ENCODE measurements at regions not wholly inside any gene's neighbourhood (a gene's known extent, or its start where the extent isn't known, plus 50 kb on each side); places are given as distances from the start of the nearest gene placed in this dataset.

DNA sequence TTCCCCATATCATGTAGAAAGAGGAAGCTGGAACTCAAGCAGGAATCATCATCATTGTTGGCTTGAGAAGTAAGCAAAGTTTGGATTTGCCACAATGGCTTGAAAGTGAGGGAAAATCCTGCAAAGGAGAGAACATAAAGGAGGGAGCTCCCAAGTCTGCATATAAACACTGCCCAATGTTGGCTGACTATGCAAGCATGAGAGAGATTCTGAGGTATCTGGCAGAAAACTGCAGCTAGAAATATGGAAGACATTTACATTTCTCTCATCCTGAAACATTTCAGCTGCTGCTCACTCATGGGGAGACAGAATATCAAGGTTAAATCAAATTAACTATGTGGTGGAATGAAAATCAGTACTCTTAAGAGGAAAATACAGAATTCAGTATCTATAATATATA is 415.6 kb upstream of the TNC start:
- TF ChIP-seq, protein P1, sequence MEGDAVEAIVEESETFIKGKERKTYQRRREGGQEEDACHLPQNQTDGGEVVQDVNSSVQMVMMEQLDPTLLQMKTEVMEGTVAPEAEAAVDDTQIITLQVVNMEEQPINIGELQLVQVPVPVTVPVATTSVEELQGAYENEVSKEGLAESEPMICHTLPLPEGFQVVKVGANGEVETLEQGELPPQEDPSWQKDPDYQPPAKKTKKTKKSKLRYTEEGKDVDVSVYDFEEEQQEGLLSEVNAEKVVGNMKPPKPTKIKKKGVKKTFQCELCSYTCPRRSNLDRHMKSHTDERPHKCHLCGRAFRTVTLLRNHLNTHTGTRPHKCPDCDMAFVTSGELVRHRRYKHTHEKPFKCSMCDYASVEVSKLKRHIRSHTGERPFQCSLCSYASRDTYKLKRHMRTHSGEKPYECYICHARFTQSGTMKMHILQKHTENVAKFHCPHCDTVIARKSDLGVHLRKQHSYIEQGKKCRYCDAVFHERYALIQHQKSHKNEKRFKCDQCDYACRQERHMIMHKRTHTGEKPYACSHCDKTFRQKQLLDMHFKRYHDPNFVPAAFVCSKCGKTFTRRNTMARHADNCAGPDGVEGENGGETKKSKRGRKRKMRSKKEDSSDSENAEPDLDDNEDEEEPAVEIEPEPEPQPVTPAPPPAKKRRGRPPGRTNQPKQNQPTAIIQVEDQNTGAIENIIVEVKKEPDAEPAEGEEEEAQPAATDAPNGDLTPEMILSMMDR (IDR thresholded peaks at IDR 0.05; ENCODE audit: control insufficient read depth, insufficient read depth, low read depth, low read length, missing control alignments): no peak
- DNase-seq (ENCODE audit: low read depth): no peak
- no peak overlapping the region for H3K4me3 ChIP-seq (ENCODE audit: control insufficient read depth, low read depth, low read length)

DNA sequence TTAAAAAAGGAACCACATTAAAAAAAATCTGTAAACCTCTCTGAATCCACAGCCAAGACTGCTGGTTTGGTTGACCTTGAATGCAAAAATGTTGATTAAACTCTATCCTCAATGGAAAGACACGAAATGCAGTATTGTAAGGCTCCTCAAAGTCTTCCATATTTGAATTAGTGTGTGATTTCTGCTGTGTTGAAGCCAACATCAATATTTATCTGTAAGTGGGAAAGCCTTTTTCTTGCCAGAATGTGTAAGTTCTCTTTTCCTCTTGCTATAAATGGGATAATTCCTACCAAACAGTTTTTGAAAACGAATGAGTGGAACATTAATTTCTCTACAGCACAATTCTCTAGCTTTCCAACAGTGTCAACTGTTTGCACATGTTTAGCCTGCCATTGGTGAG is 422.1 kb upstream of the TNC start:
- no peak for DNase-seq (ENCODE audit: low read depth)
- no peak overlapping the region for H3K4me3 ChIP-seq (ENCODE audit: control insufficient read depth, low read depth, low read length)
- TF ChIP-seq, protein P1 (IDR thresholded peaks at IDR 0.05; ENCODE audit: control insufficient read depth, insufficient read depth, low read depth, low read length, missing control alignments): no peak

DNA sequence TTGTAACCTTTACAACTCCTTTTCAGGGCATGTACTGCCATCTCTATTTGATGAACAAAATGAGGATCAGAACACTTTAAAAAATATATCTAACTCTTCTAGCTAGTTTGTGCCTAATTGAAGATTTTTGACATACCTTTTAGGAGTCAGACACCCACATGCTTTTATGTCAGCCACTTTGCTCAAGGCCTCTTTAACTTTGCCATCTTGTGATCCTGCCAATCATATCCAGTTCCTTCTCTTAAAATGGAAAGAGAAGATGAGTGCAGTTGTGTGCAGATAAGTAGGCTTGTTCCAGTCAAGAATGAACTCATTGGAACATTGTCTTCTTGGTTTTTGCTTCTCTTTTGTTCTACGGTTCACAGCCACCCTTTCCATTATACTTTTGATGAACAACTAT is 425.6 kb upstream of the TNC start:
- H3K4me3 ChIP-seq (ENCODE audit: control insufficient read depth, low read depth, low read length): no peak overlapping the region
- TF ChIP-seq, protein P1 (IDR thresholded peaks at IDR 0.05; ENCODE audit: control insufficient read depth, insufficient read depth, low read depth, low read length, missing control alignments): no peak
- DNase-seq (ENCODE audit: low read depth): no peak

DNA sequence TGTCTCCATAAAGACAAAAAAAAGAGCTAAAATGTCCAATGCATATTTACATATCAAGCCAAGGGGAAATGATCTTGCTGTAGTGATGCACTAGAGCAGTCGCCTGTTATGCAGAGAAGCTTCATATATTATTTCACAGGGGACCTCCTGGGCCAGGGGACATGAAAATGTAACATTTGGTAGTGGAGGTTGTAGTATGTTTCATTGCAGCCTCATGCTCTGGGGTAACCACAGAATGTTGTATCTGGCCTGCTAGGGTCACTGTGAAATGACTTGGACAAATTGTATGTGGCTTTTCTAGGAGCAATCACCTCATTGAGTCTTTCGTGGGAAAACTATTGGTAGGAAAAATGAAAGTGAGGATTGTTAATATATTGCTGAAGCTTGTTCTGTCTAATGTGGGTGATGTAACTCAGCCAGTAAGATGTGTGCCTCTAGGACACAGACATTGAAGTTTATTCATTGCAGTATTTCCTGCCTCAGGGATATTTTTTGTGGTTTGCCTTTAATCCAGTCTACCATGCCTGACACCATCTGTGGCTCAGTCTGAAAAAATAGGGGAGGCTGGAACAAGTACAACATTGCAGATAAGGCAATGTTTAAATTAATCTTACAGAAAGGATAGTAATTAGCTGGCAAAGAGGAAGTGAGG is 430.8 kb upstream of the TNC start:
- TF ChIP-seq, protein P1 (IDR thresholded peaks at IDR 0.05; ENCODE audit: control insufficient read depth, insufficient read depth, low read depth, low read length, missing control alignments): no peak
- H3K4me3 ChIP-seq (ENCODE audit: control insufficient read depth, low read depth, low read length): no peak overlapping the region
- peak; percentile 35 for DNase-seq (ENCODE audit: low read depth)

DNA sequence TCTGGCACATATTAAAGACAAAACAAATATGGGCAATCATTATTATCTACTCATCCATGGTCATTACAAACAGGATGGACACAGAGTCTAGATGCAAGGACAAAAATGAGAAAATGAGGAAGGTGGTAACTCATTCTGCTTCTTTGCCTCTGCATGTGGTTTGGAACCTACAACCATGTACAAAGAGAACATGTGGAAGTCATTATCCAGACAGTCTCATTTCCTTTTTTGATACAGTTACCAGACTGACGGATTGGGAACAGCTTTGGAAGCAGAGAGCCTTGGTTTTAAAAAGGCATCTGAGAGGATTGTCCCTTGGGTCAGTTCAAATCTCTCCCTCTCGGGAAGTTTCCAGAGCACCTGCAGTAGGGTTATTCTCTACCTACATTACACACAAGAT is 433.4 kb upstream of the TNC start:
- DNase-seq (ENCODE audit: low read depth): peak; percentile 38
- TF ChIP-seq, protein P1 (IDR thresholded peaks at IDR 0.05; ENCODE audit: control insufficient read depth, insufficient read depth, low read depth, low read length, missing control alignments): no peak
- no peak overlapping the region for H3K4me3 ChIP-seq (ENCODE audit: control insufficient read depth, low read depth, low read length)

GRCh38 chr9:115553060-115553773 is 435.3 kb upstream of the TNC start:
- H3K4me3 ChIP-seq (ENCODE audit: control insufficient read depth, low read depth, low read length): no peak overlapping the region
- no peak for DNase-seq (ENCODE audit: low read depth)
- TF ChIP-seq, protein P1 (IDR thresholded peaks at IDR 0.05; ENCODE audit: control insufficient read depth, insufficient read depth, low read depth, low read length, missing control alignments): no peak

Measured in AG09309 (cell line).